Naive thymus-derived CD4-positive, alpha-beta T cell (primary cell): ENCODE measurements at regions not wholly inside any gene's neighbourhood (a gene's known extent, or its start where the extent isn't known, plus 50 kb on each side); places are given as distances from the start of the nearest gene placed in this dataset.

Source experiments
- ATAC-seq: fragments of 150-1000 bp; cut with Tn5 transposase; 2 replicates; pipeline ENCODE4 v1.10.0; 2021; ENCODE audit warnings: mild to moderate bottlenecking, moderate library complexity
- CTCF ChIA-PET: fragments of 350-600 bp; sonication (Branson Sonifier 250); formaldehyde crosslinking; loops from one replicate; lab custom pipeline; 2021; ENCODE audit warnings: antibody characterized with exemption; lab: Charles Lee
- POLR2A ChIA-PET: fragments of 350-600 bp; sonication (Branson Sonifier 250); formaldehyde crosslinking; loops from one replicate; lab custom pipeline; 2021; ENCODE audit warnings: antibody characterized with exemption, inconsistent platforms; lab: Charles Lee
- DNase-seq, 9 donors: peaks; one replicate each; pipeline versions ENCODE4 v3.0.0 to v3.0.0-alpha.2; 2020 to 2022; ENCODE audit warnings: mixed read lengths in 1 of 9
- H3K27ac ChIP-seq: one replicate; pipeline ENCODE4 v1.7.0; 2013; ENCODE audit warnings: mild to moderate bottlenecking, low read depth, low read length, moderate library complexity
- H3K27me3 ChIP-seq, 2 donors: one replicate each; pipeline ENCODE4 v1.7.0; 2013; ENCODE audit warnings: low read length in 2 of 2, mild to moderate bottlenecking in 2 of 2, moderate library complexity in 2 of 2; ENCODE audit not compliant: control insufficient read depth in 2 of 2, insufficient read depth in 2 of 2
- H3K36me3 ChIP-seq, 3 experiments: 1 replicate in 2 of 3; 2 replicates in 1 of 3; pipeline ENCODE4 v1.7.0; 2013; ENCODE audit warnings: low read length in 3 of 3, mild to moderate bottlenecking in 3 of 3, moderate library complexity in 1 of 3; ENCODE audit not compliant: insufficient read depth in 3 of 3, control insufficient read depth in 2 of 3
- H3K4me1 ChIP-seq, 2 donors: one replicate each; pipeline ENCODE4 v1.7.0; 2013; ENCODE audit warnings: low read length in 2 of 2, mild to moderate bottlenecking in 2 of 2, moderate library complexity in 1 of 2; ENCODE audit not compliant: control insufficient read depth in 2 of 2, insufficient read depth in 2 of 2
- H3K4me3 ChIP-seq: 2 replicates; pipeline ENCODE4 v1.7.0; 2013; ENCODE audit warnings: mild to moderate bottlenecking, low read length
- H3K9me3 ChIP-seq, 3 experiments: 1 replicate in 2 of 3; 2 replicates in 1 of 3; pipeline ENCODE4 v1.7.0; 2013; ENCODE audit warnings: low read length in 3 of 3; ENCODE audit not compliant: control insufficient read depth in 2 of 3
- H3K27ac Mint-ChIP-seq, 9 donors: one replicate each; pipeline ENCODE4 v1.8.0; 2020 to 2022; ENCODE audit warnings: mixed read lengths in 9 of 9, mild to moderate bottlenecking in 8 of 9, moderate library complexity in 5 of 9, inconsistent platforms in 2 of 9
- H3K27me3 Mint-ChIP-seq, 5 donors: one replicate each; pipeline ENCODE4 v1.8.0; 2021 to 2022; ENCODE audit warnings: mixed read lengths in 5 of 5, mild to moderate bottlenecking in 1 of 5
- H3K36me3 Mint-ChIP-seq, 5 donors: one replicate each; pipeline ENCODE4 v1.8.0; 2020 to 2022; ENCODE audit warnings: mixed read lengths in 5 of 5, mild to moderate bottlenecking in 3 of 5, inconsistent platforms in 1 of 5
- H3K4me1 Mint-ChIP-seq, 7 donors: one replicate each; pipeline ENCODE4 v1.8.0; 2020 to 2022; ENCODE audit warnings: mixed read lengths in 7 of 7, mild to moderate bottlenecking in 3 of 7, inconsistent platforms in 1 of 7
- H3K4me3 Mint-ChIP-seq, 10 donors: one replicate each; pipeline ENCODE4 v1.8.0; 2020 to 2022; ENCODE audit warnings: mild to moderate bottlenecking in 10 of 10, mixed read lengths in 10 of 10, moderate library complexity in 6 of 10, inconsistent platforms in 2 of 10
- H3K9me3 Mint-ChIP-seq, 11 donors: one replicate each; pipeline ENCODE4 v1.8.0; 2020 to 2022; ENCODE audit warnings: mixed read lengths in 11 of 11, mild to moderate bottlenecking in 4 of 11, inconsistent platforms in 1 of 11, moderate library complexity in 1 of 11
- intact Hi-C, 2 donors: fragments of 100-400 bp; cut with micrococcal nuclease; formaldehyde crosslinking; loops; one replicate each; pipeline ENCODE4 v1.15.1; 2023

DNA sequence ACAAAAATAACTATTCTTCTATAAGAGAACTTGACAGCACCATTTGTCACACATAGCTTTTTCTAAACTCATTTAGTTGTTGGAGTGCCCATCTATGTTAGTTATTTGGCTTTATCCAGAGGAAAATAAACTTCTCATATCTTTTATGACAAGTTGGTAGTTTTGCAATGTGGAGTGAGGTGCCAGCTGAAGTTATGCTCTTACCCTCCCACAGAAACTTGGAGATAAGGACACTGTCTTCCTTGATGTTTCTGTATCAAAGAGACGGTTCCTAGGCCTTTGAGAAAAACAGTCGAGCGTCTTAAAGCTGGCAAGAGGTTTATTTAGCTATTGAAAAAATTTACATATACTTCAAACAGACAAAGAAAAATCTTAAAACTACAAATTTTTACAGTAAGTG, 1079.7 kb downstream of the SLITRK1 start:
- intact Hi-C loops: no loop called here
- H3K27ac Mint-ChIP-seq: no peak overlapping the region
- Histone ChIP-seq H3K36me3 (no peaks in the 10 kb centered on the region), H3K4me3 (no peak overlapping the region), H3K4me1 (no peaks in the 10 kb centered on the region), H3K27me3 (no peaks in the 10 kb centered on the region), H3K9me3 (no peaks in the 10 kb centered on the region), H3K27ac (no peak overlapping the region)
- ChIA-PET CTCF (interaction anchor here (0.6 kb wide), 1 partner anchor 43 kb away, joined by 3 read pairs; no protein-coding TSS in a partner anchor), POLR2A (no interaction called here)
- DNase-seq (no peak), ATAC-seq (no peak)
- no peaks in the 10 kb centered on the region for H3K27me3 Mint-ChIP-seq
- H3K4me3 Mint-ChIP-seq: no peak overlapping the region
- H3K36me3 Mint-ChIP-seq: no peaks in the 10 kb centered on the region
- H3K4me1 Mint-ChIP-seq: no peaks in the 10 kb centered on the region
- peaks cover 1 to 19% (median 6%) of the 10 kb centered on the region in 11 donors for H3K9me3 Mint-ChIP-seq

DNA sequence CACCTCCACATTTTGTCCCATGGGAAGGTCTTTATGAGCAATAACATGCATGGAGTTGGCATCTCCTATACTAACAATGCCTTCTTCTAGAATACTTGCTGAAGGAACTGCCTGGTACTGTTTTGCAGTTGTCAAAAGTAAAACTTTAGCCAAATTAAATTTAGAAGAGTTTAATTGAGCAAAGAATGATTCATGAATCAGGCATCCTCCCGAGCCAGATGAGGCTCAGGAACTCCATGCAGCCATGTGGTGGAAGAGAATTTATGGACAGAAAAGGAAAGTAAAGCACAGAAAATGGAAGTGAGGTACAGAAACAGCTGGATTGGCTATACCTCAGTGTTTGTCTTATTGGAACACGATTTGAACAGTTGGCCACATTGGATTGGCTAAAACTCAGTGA, 1081.9 kb downstream of the SLITRK1 start:
- ATAC-seq: no peak
- Mint-ChIP-seq H3K36me3 (no peaks in the 10 kb centered on the region), H3K9me3 (peaks cover 3 to 29% (median 7%) of the 10 kb centered on the region in 11 donors), H3K4me3 (no peak overlapping the region), H3K27ac (no peak overlapping the region), H3K4me1 (no peaks in the 10 kb centered on the region), H3K27me3 (no peaks in the 10 kb centered on the region)
- no peak for DNase-seq
- ChIA-PET POLR2A (no interaction called here), CTCF (no interaction called here)
- Histone ChIP-seq H3K27me3 (no peaks in the 10 kb centered on the region), H3K27ac (no peak overlapping the region), H3K36me3 (no peaks in the 10 kb centered on the region), H3K9me3 (no peaks in the 10 kb centered on the region), H3K4me3 (no peak overlapping the region), H3K4me1 (no peaks in the 10 kb centered on the region)
- intact Hi-C loops: no loop called here

DNA sequence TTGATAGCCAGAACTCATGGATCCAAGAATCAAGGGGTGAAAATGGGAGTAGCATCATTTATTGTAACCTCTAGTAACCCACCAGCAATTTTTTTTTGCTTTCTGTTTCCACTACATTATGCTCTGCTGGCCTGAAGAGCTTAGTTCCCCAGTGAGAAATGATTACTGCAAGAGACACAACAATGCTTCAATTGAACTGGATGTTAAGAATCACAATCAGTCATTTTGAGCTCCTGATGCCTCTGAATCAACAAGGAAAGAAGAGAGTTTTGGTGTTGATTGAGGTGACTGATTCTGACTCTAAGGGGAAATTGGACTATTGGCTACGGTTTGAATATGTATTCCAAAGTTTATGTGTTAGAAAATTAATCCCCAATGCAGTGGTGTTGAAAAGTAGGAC, 1084.4 kb downstream of the SLITRK1 start:
- no peaks in the 10 kb centered on the region for H3K36me3 Mint-ChIP-seq
- Histone ChIP-seq H3K4me1 (no peaks in the 10 kb centered on the region), H3K27me3 (no peaks in the 10 kb centered on the region), H3K4me3 (no peak overlapping the region), H3K36me3 (no peaks in the 10 kb centered on the region), H3K27ac (no peak overlapping the region), H3K9me3 (no peaks in the 10 kb centered on the region)
- intact Hi-C loops: no loop called here
- H3K4me3 Mint-ChIP-seq: no peak overlapping the region
- no peak overlapping the region for H3K27ac Mint-ChIP-seq
- ChIA-PET CTCF (no interaction called here), POLR2A (no interaction called here)
- DNase-seq: no peak
- no peaks in the 10 kb centered on the region for H3K4me1 Mint-ChIP-seq
- H3K9me3 Mint-ChIP-seq: peaks cover 0 to 16% (median 3%) of the 10 kb centered on the region in 11 donors
- ATAC-seq: no peak
- no peaks in the 10 kb centered on the region for H3K27me3 Mint-ChIP-seq

GRCh38 chr13:82791035-82791434, 1091.2 kb downstream of the SLITRK1 start:
- ATAC-seq (no peak), DNase-seq (no peak)
- Mint-ChIP-seq H3K9me3 (peaks cover 0 to 11% (median 2%) of the 10 kb centered on the region in 11 donors), H3K27ac (no peak overlapping the region), H3K27me3 (no peaks in the 10 kb centered on the region), H3K4me1 (no peaks in the 10 kb centered on the region), H3K4me3 (no peak overlapping the region), H3K36me3 (no peaks in the 10 kb centered on the region)
- no peaks in the 10 kb centered on the region for H3K4me1 ChIP-seq
- no peak overlapping the region for H3K4me3 ChIP-seq
- H3K9me3 ChIP-seq: no peaks in the 10 kb centered on the region
- H3K36me3 ChIP-seq: no peaks in the 10 kb centered on the region
- no peak overlapping the region for H3K27ac ChIP-seq
- intact Hi-C loops: no loop called here
- ChIA-PET POLR2A (no interaction called here), CTCF (no interaction called here)
- H3K27me3 ChIP-seq: no peaks in the 10 kb centered on the region

DNA sequence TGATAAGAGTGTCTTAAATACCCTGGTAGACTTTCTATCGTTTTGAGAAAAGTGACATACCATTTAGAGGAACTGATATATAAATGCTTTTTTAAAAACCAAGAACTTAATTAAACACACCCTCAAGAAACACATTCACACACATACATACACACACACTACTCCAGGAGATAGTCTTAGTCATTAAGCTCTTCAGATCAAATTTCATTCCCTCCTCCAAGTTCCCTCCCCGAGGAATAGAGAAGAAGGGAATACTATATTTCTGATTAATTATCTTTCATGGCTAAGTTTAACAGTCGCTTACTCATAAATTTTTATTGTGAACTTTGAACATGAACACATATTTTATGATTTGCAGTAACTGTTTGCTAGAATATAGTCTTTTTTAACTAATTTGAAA, 1109.5 kb downstream of the SLITRK1 start:
- DNase-seq (no peak), ATAC-seq (no peak)
- Histone ChIP-seq H3K4me1 (no peaks in the 10 kb centered on the region), H3K9me3 (peaks cover 0 to 2% (median 0%) of the 10 kb centered on the region in 3 experiments), H3K27me3 (no peaks in the 10 kb centered on the region), H3K27ac (no peak overlapping the region), H3K4me3 (no peak overlapping the region), H3K36me3 (no peaks in the 10 kb centered on the region)
- Mint-ChIP-seq H3K27ac (no peak overlapping the region), H3K4me3 (no peak overlapping the region), H3K27me3 (no peaks in the 10 kb centered on the region), H3K36me3 (no peaks in the 10 kb centered on the region), H3K4me1 (no peaks in the 10 kb centered on the region), H3K9me3 (peaks cover 0 to 18% (median 5%) of the 10 kb centered on the region in 11 donors)
- CTCF ChIA-PET: no interaction called here
- POLR2A ChIA-PET: no interaction called here
- intact Hi-C loops: no loop called here

DNA sequence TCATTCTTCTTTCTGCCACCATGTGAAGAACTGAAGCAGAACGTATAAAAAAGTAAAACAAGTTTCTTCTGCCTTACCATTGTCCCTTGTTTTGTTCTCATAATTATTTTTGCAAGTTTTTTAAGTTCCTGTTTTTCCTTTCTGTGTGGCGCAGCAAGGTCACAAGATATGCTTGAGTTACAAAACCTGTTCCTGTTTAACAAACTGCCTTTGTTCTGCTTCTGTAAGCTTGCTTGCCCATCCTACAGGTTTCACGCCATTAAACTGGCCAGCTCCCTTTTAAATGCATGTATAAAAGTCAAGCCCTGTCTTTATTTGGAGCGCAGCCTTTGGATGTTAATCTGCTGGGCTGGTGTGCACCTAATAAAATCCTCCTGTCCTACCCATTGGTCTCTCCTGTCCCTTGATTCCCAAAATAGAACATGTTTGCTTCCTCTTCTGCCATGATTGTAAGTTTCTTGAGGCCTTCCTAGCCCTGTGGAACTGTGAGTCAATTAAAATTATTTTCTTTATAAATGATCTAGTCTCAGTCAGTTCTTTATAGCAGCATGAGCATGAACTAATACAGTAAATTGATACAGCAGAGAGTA, 1115.4 kb downstream of the SLITRK1 start:
- CTCF ChIA-PET: no interaction called here
- H3K27ac Mint-ChIP-seq: no peak overlapping the region
- DNase-seq: no peak

DNA sequence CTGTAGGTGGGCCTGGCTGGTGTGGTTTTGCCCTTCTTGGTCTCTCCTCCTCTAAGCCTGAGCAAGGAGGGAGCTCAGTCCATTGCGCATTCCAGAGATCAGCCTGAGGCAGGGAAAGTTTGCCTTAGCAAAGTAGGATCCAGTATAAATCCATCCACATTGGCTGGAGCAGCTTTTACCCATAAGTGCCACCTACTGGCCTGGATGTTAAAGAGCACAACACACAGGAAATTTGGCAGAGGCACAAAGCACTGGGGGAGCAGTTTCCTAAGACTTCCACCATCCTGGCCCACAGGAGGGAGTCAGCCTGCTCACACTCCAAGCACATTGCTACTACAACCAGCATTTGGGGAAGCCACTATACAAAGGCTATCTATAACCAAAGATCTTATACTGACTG, 1124.2 kb downstream of the SLITRK1 start:
- ATAC-seq (no peak), DNase-seq (no peak)
- Mint-ChIP-seq H3K9me3 (peaks cover 0 to 27% (median 6%) of the 10 kb centered on the region in 11 donors), H3K27me3 (no peaks in the 10 kb centered on the region), H3K36me3 (no peaks in the 10 kb centered on the region), H3K4me3 (no peak overlapping the region), H3K27ac (no peak overlapping the region), H3K4me1 (no peaks in the 10 kb centered on the region)
- intact Hi-C loops: no loop called here
- H3K27ac ChIP-seq: no peak overlapping the region
- no peak overlapping the region for H3K4me3 ChIP-seq
- ChIA-PET POLR2A (no interaction called here), CTCF (no interaction called here)
- no peaks in the 10 kb centered on the region for H3K27me3 ChIP-seq
- H3K9me3 ChIP-seq: no peaks in the 10 kb centered on the region
- no peaks in the 10 kb centered on the region for H3K36me3 ChIP-seq
- H3K4me1 ChIP-seq: no peaks in the 10 kb centered on the region

More for the DNA sequence above, 1115.4 kb downstream of the SLITRK1 start:
- Histone ChIP-seq H3K4me1 (no peaks in the 10 kb centered on the region), H3K27me3 (no peaks in the 10 kb centered on the region), H3K4me3 (no peak overlapping the region), H3K36me3 (no peaks in the 10 kb centered on the region), H3K9me3 (peaks cover 0 to 4% (median 0%) of the 10 kb centered on the region in 3 experiments), H3K27ac (no peak overlapping the region)
- no peaks in the 10 kb centered on the region for H3K36me3 Mint-ChIP-seq
- intact Hi-C loops: no loop called here
- POLR2A ChIA-PET: no interaction called here
- H3K4me1 Mint-ChIP-seq: no peaks in the 10 kb centered on the region
- H3K9me3 Mint-ChIP-seq: peaks cover 4 to 32% (median 10%) of the 10 kb centered on the region in 11 donors
- ATAC-seq: no peak
- no peaks in the 10 kb centered on the region for H3K27me3 Mint-ChIP-seq
- H3K4me3 Mint-ChIP-seq: no peak overlapping the region
